22Rv1 (cell line): ENCODE measurements at regions not wholly inside any gene's neighbourhood (a gene's known extent, or its start where the extent isn't known, plus 50 kb on each side); places are given as distances from the start of the nearest gene placed in this dataset.
A peak's percentile ranks its signal among the peaks of the same experiment; 100 is the strongest.

Experiments used
- H3K27ac ChIP-seq: fragments of 450-650 bp; 2 replicates; pipeline ENCODE4 v1.5.1; 2017
- ZFX ChIP-seq: fragments of 450-650 bp; IDR thresholded peaks from 2 replicates; pipeline ENCODE4 v1.6.1; 2017; ENCODE audit warnings: antibody characterized with exemption, borderline replicate concordance
- TF ChIP-seq, protein P1 (sequence below): fragments of 450-650 bp; IDR thresholded peaks from 2 replicates; pipeline ENCODE4 v1.5.1; 2017; ENCODE audit warnings: mild to moderate bottlenecking

DNA sequence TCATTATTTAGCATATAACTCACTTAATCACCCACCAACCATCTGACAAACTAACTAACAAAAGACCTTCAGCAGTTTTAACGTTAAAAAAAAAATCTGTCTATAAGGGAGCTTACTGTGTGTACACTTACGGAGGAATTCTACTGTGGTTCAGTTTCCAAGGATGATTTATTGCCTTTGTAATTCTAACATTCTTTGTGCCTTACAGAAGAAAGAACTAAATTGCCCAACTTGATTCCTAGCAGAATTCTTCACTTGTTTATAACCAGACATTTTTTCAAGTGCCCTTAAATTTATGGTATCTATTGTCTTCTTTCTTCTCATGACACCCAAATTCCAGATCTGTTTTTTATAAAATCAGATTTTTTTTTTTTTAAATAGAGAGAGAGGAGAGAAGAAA is 119.7 kb upstream of the IGSF10 start:
- TF ChIP-seq, protein P1, sequence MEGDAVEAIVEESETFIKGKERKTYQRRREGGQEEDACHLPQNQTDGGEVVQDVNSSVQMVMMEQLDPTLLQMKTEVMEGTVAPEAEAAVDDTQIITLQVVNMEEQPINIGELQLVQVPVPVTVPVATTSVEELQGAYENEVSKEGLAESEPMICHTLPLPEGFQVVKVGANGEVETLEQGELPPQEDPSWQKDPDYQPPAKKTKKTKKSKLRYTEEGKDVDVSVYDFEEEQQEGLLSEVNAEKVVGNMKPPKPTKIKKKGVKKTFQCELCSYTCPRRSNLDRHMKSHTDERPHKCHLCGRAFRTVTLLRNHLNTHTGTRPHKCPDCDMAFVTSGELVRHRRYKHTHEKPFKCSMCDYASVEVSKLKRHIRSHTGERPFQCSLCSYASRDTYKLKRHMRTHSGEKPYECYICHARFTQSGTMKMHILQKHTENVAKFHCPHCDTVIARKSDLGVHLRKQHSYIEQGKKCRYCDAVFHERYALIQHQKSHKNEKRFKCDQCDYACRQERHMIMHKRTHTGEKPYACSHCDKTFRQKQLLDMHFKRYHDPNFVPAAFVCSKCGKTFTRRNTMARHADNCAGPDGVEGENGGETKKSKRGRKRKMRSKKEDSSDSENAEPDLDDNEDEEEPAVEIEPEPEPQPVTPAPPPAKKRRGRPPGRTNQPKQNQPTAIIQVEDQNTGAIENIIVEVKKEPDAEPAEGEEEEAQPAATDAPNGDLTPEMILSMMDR, result no peak
- TF ChIP-seq ZFX, result no peak
- no peak overlapping the region for H3K27ac ChIP-seq

DNA sequence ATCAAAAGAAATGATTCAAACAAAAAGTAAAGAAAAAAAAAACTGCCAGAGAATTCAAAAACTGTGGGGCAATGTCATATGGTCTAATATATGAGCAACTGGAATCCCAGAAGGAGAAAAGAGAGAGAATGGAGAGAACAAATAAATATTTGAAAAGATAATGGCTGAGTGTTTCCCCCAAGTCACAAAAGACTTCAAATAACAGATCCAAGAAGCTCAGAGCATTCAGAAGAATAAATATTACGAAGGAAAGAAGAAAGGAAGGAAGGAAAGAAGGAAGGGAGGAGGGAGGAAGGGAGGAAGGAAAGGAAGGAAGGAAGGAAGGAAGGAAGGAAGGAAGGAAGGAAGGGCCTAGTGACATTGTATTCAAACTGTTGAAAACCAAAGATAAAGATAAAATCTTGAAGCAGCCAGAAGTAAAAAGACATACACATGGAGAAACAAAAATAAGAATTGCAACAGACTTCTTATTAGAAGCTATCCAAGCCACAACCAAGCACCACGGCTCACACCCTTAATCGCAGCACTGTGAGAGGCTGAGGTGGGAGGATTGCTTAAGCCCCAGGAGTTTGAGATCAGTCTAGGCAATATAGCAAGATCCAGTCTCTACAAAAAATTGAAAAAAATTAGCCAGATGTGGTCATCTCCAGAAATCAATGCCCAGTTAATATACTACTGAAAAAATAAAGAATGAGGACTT is 118.9 kb upstream of the IGSF10 start:
- TF ChIP-seq, protein P1, result no peak
- TF ChIP-seq ZFX, result no peak
- no peak overlapping the region for H3K27ac ChIP-seq

DNA sequence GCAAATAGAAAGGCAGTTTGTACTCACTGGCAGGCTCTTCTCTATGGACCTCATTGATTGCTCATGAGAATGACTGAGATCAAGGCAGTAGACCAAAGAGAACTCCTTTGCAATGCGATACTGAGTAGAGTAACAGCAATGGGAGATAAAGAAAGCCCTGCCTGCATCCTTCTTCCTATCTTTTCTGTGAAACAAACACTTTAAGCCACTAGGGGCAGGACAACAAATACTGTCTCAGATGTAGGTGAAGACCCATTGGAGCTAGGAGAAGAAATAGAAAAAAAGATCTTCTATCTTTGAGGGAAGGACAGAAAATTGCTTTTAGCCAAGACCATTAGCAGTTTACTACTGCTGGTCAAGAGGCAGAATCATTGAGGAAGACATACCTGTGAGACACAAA is 117.6 kb upstream of the IGSF10 start:
- TF ChIP-seq ZFX, result no peak
- TF ChIP-seq, protein P1, result peak; percentile 15; the same call in 1 of the 2 replicates
- no peak overlapping the region for H3K27ac ChIP-seq

DNA sequence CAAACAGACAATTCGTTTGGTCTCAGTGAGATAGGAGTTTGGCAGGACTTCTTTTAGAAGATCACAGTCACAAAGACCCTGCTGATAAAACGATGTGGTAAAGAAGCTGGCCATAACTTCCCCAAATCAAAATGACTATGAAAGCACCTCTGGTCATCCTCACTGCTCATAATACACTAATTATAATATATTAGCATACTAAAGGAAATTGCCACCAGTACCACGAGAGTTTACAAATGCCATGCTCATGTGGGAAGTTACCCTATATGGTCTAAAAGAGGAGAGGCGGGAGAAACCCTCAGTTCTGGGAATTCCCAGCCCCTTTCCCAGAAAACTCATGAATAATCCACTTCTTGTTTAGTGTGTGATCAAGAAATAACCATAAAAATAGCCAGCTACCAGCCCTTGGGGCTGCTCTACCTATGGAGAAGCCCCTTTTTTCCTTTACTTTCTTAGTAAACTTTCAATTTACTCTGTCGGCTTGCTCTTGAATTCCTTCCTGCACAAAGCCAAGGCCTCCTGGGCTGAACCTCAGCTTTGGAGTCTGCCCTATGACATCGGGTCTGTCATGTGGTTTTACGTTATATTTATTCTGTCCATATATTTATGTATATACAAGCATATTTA is 115.8 kb upstream of the IGSF10 start:
- TF ChIP-seq, protein P1, result no peak
- no peak for TF ChIP-seq ZFX
- no peak overlapping the region for H3K27ac ChIP-seq

- TF ChIP-seq, protein P1, result no peak
- TF ChIP-seq ZFX, result no peak
- H3K27ac ChIP-seq, result no peak overlapping the region
These were observed 107.3 kb upstream of the IGSF10 start for GRCh38 chr3:151568184-151568583.

- no peak overlapping the region for H3K27ac ChIP-seq
- TF ChIP-seq, protein P1, result no peak
- no peak for TF ChIP-seq ZFX
These were observed 106.6 kb upstream of the IGSF10 start for GRCh38 chr3:151567477-151567876.

GRCh38 chr3:151564261-151564660 is 103.4 kb upstream of the IGSF10 start:
- TF ChIP-seq ZFX, result no peak
- no peak overlapping the region for H3K27ac ChIP-seq
